ENCODE measurements at regions not wholly inside any gene's neighbourhood (a gene's known extent, or its start where the extent isn't known, plus 50 kb on each side); places are given as distances from the start of the nearest gene placed in this dataset.

DNA sequence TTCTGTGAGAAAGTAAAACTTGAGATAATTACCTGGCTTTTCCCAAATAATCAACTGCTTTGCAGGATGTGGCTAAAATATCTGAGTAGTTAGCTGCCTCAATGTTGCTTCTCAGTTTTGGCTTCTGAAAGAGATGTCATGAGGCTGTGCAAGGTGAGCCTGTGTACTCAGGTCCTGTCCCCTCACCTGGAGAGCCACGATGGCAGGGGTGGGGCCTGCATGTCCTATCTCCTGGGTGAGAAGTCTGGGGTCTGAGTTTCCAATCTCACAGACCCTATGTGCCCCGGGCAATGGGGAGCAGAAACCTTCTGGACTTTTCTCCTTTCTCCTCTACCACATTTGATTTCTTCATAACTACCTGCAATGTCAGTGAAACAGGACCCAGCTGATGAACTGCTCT, 338.6 kb upstream of the B3GAT1 start:
- DNase-seq (ENCODE audit: low read depth, low spot score), result no peak

DNA sequence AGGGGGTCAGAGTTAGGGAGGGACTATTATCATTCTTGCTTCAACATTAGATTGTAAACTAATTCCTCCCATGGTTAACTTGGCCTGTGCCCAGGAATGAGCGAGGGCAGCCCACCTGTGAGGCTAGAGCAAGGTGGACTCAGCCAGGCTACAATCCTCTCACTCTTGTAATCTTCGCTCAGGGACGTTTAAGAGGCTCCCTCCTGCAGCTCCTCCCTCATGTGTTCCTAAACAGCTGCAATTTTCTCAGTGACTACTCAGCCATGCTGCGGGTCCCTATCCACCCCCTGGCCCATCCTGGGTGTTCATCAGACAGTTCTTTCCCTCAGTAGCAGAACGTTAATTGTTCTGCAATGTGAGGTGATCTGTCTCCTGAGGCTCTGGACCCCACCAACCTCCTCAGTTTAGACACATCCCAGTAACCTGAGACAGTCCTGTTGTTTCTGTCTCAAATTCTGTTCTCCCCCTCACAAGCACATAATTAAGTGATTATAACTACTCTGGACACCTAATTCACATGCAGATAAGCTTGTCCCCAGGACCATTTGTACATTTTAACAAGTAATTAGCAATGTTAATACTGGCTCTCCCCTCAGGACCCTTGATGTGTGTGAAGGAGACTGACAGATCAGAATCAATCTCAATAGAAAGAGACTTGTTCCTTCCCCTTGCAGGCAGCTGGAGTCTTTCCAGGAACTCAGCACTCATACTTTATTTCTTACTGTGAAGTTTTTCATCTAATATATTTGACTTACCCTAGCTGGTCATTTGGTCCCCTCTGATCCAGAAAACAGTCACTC, 337.2 kb upstream of the B3GAT1 start:
- DNase-seq (ENCODE audit: low read depth, low spot score), result no peak

DNA sequence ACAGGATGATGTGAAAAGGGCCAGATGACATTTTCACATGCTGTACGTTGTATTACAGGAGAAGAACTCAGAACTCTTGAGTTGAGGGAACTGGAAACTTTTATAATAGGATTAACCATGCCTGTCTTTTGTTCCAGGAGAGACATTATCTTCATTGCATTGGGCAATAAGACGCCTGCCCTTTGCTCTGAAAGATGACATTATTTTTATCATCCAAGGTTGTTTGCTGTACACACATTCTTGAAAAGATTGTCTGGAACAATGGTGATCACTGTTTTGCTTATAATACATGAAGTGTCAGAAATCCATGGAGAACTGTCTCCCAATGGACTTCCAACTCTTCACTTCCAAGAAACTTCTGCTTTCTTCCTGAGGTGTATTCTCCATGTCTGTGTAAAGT, 334.6 kb upstream of the B3GAT1 start:
- no peak for DNase-seq (ENCODE audit: low read depth, low spot score)

DNA sequence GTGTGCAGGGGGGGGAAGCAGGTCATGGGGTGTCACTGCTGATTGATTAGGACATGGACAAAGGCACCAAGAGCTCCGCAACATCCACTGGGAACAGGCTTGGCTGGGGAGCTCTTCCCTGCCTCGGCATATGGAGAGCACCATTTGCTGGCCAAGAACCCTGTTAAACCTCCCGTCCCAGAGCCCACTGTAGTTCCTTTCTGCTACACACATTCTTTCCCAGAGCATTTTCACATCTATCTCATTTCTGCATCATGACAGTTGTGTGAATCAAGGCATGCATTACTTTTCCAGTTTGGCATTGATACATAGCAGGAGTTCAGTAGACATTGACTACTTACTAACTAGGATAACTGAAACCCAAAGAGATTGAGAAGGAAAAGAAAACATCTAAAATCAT, 333.4 kb upstream of the B3GAT1 start:
- no peak for DNase-seq (ENCODE audit: low read depth, low spot score)

DNA sequence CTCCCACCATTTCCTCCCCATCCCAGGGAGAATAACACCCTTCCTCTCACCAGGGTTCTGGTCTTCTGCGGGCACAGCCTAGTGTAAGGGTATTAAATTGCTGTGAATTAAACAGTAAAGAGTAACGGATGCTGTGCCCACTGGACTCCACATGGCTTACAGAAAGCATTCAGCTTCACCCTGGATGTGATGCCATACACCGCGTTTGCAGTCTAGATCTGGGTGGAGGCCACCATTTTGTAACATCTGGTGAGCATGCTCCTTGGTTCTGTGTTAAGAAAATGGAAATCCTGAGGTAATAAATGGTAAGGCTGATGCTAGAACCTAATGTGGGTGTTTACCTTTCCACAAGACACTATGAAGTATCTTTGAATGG, 331.8 kb upstream of the B3GAT1 start:
- DNase-seq (ENCODE audit: low read depth, low spot score), result no peak

DNA sequence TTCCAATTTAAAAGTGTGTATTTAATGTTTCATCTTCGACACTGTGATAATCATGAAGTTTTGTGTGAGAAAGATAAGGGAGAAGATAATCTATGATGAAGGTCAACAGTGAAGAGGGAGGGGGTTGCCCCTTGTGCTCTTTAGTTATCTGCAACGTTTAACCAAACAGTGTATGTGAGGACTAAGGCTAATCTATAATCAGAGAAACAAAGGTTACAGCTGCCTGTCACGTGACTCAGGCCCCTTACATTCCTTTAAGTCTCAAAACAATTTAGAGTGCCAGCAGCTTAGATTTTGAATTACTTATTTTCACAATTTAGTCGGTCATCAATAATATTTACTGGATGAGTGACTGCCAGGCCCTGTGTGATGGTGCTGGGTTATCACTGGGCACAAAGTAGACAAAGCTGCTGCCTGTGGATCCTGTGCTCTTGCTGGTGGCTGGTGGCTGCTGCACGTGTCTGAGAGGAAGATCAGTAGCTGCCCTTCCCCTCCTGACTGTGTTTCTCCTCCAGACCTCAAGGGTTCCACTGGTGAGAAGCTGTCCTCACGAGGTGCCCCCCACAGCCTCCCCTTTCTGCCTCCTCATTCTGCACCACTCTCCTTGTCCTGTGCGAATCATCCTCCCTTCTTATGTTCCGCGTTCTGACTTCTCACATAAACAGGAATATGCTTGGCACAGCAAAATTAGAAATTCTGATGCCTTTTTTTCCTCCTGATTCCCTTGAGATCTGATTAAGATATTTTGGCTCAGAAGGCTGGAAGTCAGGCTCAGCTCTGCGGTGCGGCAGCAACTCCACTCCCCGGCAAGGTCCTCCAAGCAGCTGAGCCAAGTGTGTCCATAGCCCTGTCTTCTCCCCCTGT, 331.1 kb upstream of the B3GAT1 start:
- DNase-seq (ENCODE audit: low read depth, low spot score), result no peak

DNA sequence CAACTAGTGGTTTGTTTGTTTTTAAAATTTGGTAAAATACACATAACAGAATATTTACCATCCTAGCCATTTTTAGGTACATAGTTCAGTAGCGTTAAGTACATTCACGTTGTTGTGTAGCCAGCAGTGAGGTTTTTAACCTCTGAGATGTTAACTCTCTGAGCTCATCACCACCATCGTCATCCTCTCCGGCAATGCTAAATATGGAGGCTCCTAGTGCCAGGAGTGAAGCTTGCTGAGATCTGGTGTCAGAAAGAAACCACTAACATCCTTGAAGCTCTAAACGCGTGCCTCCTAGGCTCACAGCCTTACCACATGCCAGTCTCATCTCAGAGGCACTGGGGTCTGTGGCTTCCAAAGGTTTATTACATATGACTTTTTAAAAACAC, 330.2 kb upstream of the B3GAT1 start:
- DNase-seq (ENCODE audit: low read depth, low spot score), result peak; percentile 13

DNA sequence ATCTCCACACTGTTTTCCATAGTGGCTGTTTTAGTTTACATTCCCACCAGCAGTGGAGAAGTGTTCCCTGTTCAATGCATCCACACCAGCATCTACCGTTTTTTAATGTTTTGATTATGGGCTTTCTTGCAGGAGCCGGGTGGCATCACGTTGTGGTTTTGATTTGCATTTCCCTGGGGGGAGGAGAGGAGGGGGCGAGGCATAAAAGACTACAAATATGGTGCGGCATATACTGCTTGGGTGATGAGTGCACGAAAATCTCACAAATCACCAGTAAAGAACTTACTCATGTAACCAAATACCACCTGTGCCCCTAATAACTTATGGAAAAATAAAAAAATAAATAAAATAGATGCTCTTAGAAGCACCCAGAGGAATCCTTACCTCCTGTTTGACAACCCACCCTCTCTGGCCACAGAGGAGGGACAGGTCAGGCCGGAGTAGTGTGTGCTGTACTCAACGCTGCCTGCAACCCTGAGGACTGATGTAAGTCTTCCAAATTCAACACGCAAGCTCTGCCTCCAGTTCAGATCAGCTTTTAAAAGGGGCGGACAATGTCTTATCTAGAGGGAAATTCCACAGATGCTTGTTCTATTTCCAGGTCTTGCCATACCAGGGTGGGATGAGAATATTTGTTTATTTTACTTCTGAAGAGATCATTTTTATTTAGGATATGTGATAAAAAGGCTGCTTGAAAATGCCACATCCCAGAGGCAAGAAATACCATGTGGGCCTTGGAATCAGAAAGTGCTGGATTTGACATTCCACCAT, 329.6 kb upstream of the B3GAT1 start:
- DNase-seq (ENCODE audit: low read depth, low spot score), result peak; percentile 5

DNA sequence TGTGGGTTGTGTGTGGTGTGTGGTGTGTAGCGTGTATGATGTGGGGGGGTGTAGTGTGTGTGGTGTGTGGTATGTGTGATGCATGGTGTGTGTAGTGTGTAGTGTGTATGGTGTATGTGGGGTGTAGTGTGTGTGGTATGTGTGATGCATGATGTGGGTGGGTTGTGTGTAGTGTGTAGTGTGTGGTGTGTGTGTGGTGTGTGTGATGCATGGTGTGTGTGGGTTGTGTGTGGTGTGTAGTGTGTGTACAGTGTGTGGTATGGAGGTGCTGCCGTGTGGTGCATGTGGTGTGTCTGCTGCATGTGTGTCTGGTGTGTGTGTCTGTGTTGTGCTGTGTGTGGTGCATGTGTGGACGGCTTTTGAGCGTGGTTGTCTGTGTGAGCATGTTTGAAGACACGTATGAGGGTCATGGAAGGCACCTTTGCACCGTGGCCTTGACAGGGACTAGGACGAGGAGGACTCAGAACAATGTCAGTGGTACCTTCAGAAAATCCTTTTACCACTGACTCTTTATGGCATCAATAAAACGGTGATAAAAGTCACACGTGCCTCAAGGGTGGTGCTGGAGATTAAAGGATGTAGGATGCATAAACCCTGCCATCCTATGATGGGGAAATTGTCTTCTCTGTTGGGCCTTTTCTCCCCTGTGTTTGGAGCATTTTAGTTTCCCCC, 328.7 kb upstream of the B3GAT1 start:
- DNase-seq (ENCODE audit: low read depth, low spot score), result no peak

DNA sequence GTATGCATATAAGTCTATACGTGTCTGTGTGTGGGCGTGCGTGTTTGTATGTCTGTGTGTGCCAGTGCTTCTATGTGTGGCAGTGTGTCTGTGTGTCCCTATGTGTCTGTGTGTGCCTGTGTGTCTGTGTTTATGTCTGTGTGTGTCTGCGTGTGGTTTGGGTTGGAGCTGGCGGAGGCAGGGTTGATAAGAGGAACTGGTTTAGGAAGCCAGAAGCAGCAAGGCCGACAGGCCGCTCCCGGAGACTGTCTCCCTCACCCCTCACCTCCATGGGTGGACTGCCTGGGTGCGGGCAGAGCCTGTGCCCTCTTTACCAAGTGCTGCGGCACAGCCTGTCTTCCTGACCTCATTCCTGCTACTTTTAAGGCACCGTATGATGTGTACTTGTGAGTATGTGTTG, 327.1 kb upstream of the B3GAT1 start:
- DNase-seq (ENCODE audit: low read depth, low spot score), result no peak

DNA sequence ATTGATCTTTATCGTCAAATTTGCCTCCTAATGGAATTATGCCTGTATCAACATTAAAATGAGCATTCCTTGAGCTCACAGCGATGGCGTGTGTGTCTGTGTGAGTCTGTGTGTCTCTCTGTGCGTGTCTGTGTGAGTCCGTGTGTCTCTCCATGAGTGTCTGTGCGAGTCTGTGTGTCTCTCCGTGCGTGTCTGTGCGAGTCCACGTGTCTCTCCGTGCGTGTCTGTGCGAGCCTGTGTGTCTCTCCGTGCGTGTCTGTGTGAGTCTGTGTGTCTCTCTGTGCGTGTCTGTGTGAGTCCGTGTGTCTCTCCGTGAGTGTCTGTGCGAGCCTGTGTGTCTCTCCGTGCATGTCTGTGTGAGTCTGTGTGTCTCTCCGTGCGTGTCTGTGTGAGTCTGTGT, 326.5 kb upstream of the B3GAT1 start:
- no peak for DNase-seq (ENCODE audit: low read depth, low spot score)

DNA sequence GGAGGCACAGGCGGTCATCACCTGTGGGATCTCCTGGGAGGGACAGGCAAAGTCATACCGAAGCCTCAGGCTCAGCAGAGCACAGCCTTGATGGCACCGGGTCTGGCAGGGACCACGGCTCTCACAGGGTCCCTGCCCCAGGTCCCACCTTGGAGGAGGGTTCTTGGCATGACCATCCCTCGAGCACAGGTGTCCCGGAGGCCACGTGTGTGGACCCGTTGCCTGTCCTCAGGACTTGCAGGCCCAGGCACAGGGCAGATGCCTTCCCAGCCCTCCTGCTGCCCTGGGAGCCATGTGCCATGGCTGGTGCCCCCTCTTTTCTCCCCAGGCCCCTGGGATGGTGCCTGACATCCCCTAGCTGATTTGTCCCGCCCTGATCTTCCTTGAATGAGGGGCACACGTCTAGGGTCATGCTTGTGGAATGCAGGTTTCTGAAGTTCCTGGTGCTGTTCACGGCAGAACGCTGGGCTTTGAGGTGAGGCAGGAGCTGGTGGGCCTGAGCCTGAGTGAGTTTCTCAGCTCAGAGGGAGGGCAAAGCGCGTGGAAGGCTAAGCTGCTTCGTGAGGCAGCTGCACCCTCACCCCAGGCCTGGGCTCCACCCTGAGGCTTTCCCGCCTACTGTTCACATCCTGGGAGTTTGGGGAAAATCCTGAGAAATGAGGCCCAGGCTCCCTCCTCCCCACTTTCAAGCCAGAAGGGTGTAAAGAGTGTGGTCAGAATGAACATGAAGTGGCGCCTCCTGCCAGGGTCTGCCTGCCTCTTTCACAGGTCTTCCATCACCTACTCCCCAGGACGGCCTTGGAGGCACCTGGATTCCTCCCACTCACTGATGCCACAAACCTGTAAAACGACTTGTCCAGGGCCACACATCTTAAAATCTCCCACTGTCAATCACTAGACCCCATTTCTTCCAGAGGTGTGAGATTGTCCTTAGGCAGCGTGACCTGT, 325.8 kb upstream of the B3GAT1 start:
- DNase-seq (ENCODE audit: low read depth, low spot score), result no peak

DNA sequence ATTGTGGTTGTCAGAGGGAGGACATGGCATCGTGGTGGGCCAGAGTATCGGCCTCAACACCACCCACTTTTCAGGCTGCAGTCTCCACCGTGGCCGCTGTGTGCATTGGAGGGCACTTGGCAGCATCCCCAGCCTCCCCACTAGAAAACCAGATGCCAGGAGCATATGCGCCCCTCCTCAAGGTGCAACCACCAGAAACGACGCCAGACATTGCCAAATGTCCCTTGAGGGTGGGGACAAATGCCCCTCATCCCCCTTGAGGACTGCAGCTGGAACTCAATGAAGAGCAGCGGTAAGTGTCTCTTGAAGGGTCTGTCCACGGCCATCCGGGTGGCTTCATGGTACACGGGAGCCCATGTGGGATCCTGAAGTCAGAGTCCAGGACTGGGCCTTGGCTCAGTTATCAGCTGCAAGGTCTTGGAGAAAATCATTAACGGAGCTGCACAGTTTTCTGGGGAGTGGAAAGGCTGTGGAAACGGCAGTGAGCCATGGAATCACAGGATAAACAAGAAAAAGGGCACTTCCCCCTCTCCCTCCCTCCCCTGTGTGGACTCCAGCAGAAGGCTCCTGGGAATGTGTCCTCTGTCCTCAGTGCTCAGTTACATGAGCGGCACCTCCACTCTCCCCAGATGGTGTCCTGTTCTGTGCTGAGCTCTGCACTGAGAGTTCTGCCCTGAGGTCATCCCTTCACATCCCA, 324.4 kb upstream of the B3GAT1 start:
- no peak for DNase-seq (ENCODE audit: low read depth, low spot score)

DNA sequence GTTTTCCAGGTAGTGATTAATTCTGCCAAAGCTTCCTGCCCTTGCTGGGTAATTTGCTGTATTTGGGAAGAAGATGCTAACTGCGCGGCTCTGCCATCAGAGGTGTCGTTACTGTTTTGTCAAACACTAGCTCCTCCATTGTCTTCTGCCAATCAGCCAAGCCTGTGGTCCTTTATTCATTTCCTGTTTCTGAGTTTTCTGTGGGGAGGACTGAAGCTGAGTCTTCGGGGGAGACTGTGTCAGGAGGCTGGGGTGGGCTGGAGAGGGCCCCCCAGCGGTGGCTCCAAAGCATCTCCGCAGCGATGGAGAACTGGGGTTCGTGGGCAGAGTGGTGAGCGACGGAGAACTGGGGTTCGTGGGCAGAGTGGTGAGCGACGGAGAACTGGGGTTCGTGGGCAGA, 322.9 kb upstream of the B3GAT1 start:
- no peak for DNase-seq (ENCODE audit: low read depth, low spot score)

DNA sequence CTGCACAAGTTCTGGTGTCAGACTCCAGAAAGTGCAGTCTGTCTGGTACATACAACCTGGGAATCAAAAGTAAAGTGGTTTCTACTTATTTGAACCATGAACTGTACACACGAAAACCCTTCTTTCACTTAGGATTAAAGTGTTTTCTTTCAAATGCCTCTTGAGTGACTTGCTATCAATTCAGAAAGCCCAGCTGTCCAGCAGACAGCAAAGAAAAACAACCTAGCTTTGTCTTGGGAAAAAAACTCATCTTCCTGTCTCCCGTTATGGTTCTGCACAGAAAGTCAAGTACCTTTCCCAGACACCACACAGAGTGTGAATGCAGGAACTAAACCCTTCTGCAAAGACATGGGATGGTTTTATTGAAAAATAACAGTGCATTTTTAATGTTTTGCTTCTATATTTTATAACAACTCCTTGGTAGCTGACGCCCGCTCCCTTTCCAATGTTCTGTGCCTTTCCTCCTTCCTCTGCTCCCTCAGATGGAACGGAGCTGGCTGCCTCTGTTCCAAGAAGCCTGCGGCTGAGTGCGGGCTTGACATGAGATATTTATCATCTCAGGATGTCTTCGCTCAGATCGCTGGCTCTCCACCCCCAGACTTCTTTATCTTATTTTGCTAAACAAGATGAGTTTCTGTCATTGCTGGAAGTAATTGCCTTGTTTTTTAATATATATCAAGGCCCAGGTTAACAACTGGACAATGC, 322.3 kb upstream of the B3GAT1 start:
- DNase-seq (ENCODE audit: low read depth, low spot score), result no peak

DNA sequence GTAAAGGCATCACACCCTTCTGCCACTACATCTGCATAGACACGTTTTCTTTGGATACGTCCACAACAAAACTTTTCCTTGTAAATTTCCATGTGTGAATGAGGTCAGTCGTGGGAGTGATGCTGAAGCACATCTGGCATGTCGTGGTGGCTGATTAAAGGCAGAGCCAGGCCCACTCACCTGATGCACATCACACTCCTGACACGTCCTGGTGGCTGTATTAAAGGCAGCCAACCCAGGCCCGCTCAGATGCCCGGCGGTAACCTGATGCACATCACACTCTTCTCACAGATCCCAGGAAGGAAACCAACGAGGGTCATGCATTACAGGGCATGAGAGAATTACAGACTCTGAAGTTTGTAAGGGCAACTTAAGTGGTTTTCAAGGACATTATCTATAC, 321.6 kb upstream of the B3GAT1 start:
- DNase-seq (ENCODE audit: low read depth, low spot score), result no peak

DNA sequence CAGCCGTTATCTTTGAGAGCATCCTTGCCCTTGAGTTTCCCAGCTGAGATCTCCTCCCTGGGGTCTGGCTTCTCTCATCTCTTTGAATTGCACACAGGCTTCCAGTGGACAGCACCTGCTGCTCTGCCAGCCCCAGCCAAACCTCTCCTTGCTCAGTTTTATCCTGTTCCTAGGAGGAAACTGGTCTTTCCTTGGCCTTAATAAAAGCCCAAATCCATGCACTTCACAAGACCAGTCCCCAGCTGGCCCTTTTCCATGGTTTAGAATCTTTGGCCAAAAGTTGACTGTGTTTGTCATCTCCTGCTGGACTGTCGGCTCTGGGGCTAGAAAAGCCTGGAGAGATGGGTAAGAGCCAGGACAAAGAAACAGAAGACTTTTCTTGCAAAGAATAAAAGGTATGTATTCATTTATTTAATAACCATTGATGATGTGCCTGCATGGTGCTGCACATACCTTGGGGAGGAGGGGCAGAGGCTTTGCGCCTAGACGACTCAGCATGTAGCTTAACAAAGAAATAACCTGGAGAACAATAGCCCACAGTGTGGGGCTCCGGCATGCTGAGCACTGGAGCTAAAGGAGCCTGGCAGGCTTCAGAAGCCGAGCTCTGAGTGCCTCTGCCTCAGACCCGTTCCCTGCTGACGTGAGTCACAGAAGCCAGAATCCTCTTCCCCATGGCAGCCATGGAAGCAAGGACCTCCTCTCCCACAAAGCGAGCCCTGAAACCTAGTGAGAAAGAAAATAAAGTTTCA, 319.3 kb upstream of the B3GAT1 start:
- no peak for DNase-seq (ENCODE audit: low read depth, low spot score)

DNA sequence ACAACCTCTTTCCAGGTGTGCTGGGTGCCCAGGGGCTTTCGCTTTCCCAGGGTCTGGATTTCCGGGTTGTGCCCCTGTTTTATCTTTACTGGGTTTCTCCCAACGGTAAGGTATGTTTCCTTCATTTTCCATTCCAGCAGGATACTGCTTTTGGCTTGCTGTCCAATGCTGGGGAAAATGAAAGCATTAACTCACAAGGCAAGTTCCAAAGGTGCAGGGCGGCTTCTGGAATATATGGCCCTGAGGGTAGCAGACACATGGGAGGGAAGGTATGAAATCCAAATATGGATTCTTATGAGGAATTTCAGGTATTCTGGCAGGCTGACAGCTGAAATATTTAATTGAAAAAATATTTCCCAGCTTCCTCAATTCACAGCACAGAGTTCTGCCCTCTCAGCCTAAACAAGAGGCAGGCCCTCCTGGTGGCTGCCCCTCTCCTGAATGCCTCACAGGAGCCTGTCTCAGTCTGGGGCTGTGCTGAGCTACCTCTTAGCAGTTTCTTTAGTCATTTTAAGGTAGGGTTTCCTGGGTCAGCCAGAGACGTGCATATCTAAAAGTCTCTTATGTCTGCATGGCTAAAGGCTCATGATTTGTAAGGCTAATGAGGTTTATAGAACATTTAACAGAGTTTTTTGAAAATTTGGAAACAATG, 318.6 kb upstream of the B3GAT1 start:
- no peak for DNase-seq (ENCODE audit: low read depth, low spot score)

Measured in astrocyte of the hippocampus (primary cell).